ENCODE measurements at regions not wholly inside any gene's neighbourhood (a gene's known extent, or its start where the extent isn't known, plus 50 kb on each side); places are given as distances from the start of the nearest gene placed in this dataset.
"Not testable (repeated sequence)": the region's sequence is repeated elsewhere in the genome, so short reads cannot be mapped to it uniquely, and the experiment has no call there.

GRCh38 chr14:51444353-51445000 lies 204.4 kb downstream of the TMX1 start:
- no peak for DNase-seq (ENCODE audit: low read depth in 3 of 3)

- DNase-seq (ENCODE audit: low read depth in 3 of 3), result no peak
Observed at GRCh38 chr14:51445001-51445390, 204.9 kb downstream of the TMX1 start.

- no peak for DNase-seq (ENCODE audit: low read depth in 3 of 3)
Observed at GRCh38 chr14:51446771-51447170, 204.9 kb upstream of the FRMD6 start.

- DNase-seq (ENCODE audit: low read depth in 3 of 3), result no peak
Observed at GRCh38 chr14:51447411-51447810, 204.3 kb upstream of the FRMD6 start.

GRCh38 chr14:51448831-51449670 lies 202.7 kb upstream of the FRMD6 start:
- no peak for DNase-seq (ENCODE audit: low read depth in 3 of 3)

GRCh38 chr14:51449681-51450080 lies 202.0 kb upstream of the FRMD6 start:
- DNase-seq (ENCODE audit: low read depth in 3 of 3), result no peak

GRCh38 chr14:51451561-51451960 lies 200.1 kb upstream of the FRMD6 start:
- DNase-seq (ENCODE audit: low read depth in 3 of 3), result no peak

GRCh38 chr14:51453869-51454268 lies 197.8 kb upstream of the FRMD6 start:
- no peak for DNase-seq (ENCODE audit: low read depth in 3 of 3)

GRCh38 chr14:51454351-51454750 lies 197.4 kb upstream of the FRMD6 start:
- DNase-seq (ENCODE audit: low read depth in 3 of 3), result no peak

GRCh38 chr14:51455041-51455835 lies 196.5 kb upstream of the FRMD6 start:
- no peak for DNase-seq (ENCODE audit: low read depth in 3 of 3)

- DNase-seq (ENCODE audit: low read depth in 3 of 3), result no peak
Observed at GRCh38 chr14:51457843-51458562, 193.7 kb upstream of the FRMD6 start.

GRCh38 chr14:51458563-51458955 lies 193.2 kb upstream of the FRMD6 start:
- no peak for DNase-seq (ENCODE audit: low read depth in 3 of 3)

- DNase-seq (ENCODE audit: low read depth in 3 of 3), result no peak
Observed at GRCh38 chr14:51460011-51460410, 191.7 kb upstream of the FRMD6 start.

GRCh38 chr14:51462182-51462581 lies 189.5 kb upstream of the FRMD6 start:
- DNase-seq (ENCODE audit: low read depth in 3 of 3), result no peak

GRCh38 chr14:51462706-51463105 lies 189.0 kb upstream of the FRMD6 start:
- no peak for DNase-seq (ENCODE audit: low read depth in 3 of 3)

GRCh38 chr14:51463461-51463860 lies 188.2 kb upstream of the FRMD6 start:
- no peak for DNase-seq (ENCODE audit: low read depth in 3 of 3)

- DNase-seq (ENCODE audit: low read depth in 3 of 3), result no peak
Observed at GRCh38 chr14:51464411-51464810, 187.3 kb upstream of the FRMD6 start.

- no peak for DNase-seq (ENCODE audit: low read depth in 3 of 3)
Observed at GRCh38 chr14:51465486-51465885, 186.2 kb upstream of the FRMD6 start.

GRCh38 chr14:51467392-51467791 lies 184.3 kb upstream of the FRMD6 start:
- DNase-seq (ENCODE audit: low read depth in 3 of 3), result not testable (repeated sequence)

GRCh38 chr14:51468523-51468922 lies 183.2 kb upstream of the FRMD6 start:
- no peak for DNase-seq (ENCODE audit: low read depth in 3 of 3)

- DNase-seq (ENCODE audit: low read depth in 3 of 3), result no peak
Observed at GRCh38 chr14:51472881-51473280, 178.8 kb upstream of the FRMD6 start.

GRCh38 chr14:51473351-51473750 lies 178.4 kb upstream of the FRMD6 start:
- DNase-seq (ENCODE audit: low read depth in 3 of 3), result no peak

Measured in stimulated activated CD4-positive, alpha-beta T cell treated with anti-CD3 and anti-CD28 coated beads, TNF-alpha, amount 100 ng/mL, for 4 hours (primary cell).